ENCODE measurements at regions not wholly inside any gene's neighbourhood (a gene's known extent, or its start where the extent isn't known, plus 50 kb on each side); places are given as distances from the start of the nearest gene placed in this dataset.

GRCh38 chr2:215687149-215688031 lies 251.5 kb upstream of the FN1 start:
- no peak for TF ChIP-seq CTCF (IDR thresholded peaks at IDR 0.05; ENCODE audit: partially characterized antibody, unreplicated experiment)
- Mint-ChIP-seq H3K27me3 (ENCODE audit: unreplicated experiment) (no peaks in the 10 kb centered on the region), H3K27ac (ENCODE audit: unreplicated experiment) (no peak overlapping the region), H3K36me3 (ENCODE audit: unreplicated experiment) (no peaks in the 10 kb centered on the region), H3K9me3 (ENCODE audit: unreplicated experiment) (no peaks in the 10 kb centered on the region), H3K4me1 (ENCODE audit: low read depth, unreplicated experiment) (no peaks in the 10 kb centered on the region), H3K4me3 (ENCODE audit: unreplicated experiment) (no peak overlapping the region)
- DNase-seq: no peak

- H3K27me3 Mint-ChIP-seq (ENCODE audit: unreplicated experiment): no peaks in the 10 kb centered on the region
- no peak overlapping the region for H3K27ac Mint-ChIP-seq (ENCODE audit: unreplicated experiment)
- no peaks in the 10 kb centered on the region for H3K36me3 Mint-ChIP-seq (ENCODE audit: unreplicated experiment)
- no peaks in the 10 kb centered on the region for H3K9me3 Mint-ChIP-seq (ENCODE audit: unreplicated experiment)
- H3K4me3 Mint-ChIP-seq (ENCODE audit: unreplicated experiment): no peak overlapping the region
- no peak for DNase-seq
- no peak for TF ChIP-seq CTCF (IDR thresholded peaks at IDR 0.05; ENCODE audit: partially characterized antibody, unreplicated experiment)
- no peaks in the 10 kb centered on the region for H3K4me1 Mint-ChIP-seq (ENCODE audit: low read depth, unreplicated experiment)
Measured at GRCh38 chr2:215685238-215685990, 249.5 kb upstream of the FN1 start.

- Mint-ChIP-seq H3K36me3 (ENCODE audit: unreplicated experiment) (no peaks in the 10 kb centered on the region), H3K27ac (ENCODE audit: unreplicated experiment) (no peak overlapping the region)
- DNase-seq: no peak
Measured at GRCh38 chr2:215684448-215685237, 248.8 kb upstream of the FN1 start.

DNA sequence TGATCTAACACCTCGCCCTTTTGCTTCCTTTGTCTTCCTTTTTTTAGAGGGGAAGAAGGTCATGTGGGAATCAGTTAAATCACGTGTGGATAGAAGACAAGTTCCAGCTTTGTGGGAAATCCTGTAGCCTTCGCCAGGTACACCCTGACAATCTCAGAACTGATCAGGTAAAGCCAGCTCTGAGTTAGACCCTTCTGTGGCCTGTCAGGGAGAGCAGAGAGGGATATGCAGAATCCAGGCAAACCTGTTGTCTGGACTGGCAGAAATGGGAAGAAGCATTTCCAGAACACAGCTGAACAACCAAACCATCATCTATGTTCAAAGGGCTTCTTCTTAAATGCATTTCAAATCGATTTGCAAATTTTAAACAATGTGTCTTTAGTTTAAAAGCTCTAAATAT lies 247.4 kb upstream of the FN1 start:
- no peaks in the 10 kb centered on the region for H3K4me1 Mint-ChIP-seq (ENCODE audit: low read depth, unreplicated experiment)
- H3K9me3 Mint-ChIP-seq (ENCODE audit: unreplicated experiment): no peaks in the 10 kb centered on the region
- no peak for DNase-seq
- H3K27me3 Mint-ChIP-seq (ENCODE audit: unreplicated experiment): no peaks in the 10 kb centered on the region
- TF ChIP-seq CTCF (IDR thresholded peaks at IDR 0.05; ENCODE audit: partially characterized antibody, unreplicated experiment): no peak
- no peaks in the 10 kb centered on the region for H3K36me3 Mint-ChIP-seq (ENCODE audit: unreplicated experiment)
- no peak overlapping the region for H3K27ac Mint-ChIP-seq (ENCODE audit: unreplicated experiment)
- H3K4me3 Mint-ChIP-seq (ENCODE audit: unreplicated experiment): no peak overlapping the region

More at GRCh38 chr2:215684448-215685237, 248.8 kb upstream of the FN1 start:
- Mint-ChIP-seq H3K27me3 (ENCODE audit: unreplicated experiment) (no peaks in the 10 kb centered on the region), H3K4me3 (ENCODE audit: unreplicated experiment) (no peak overlapping the region), H3K4me1 (ENCODE audit: low read depth, unreplicated experiment) (no peaks in the 10 kb centered on the region), H3K9me3 (ENCODE audit: unreplicated experiment) (no peaks in the 10 kb centered on the region)
- TF ChIP-seq CTCF (IDR thresholded peaks at IDR 0.05; ENCODE audit: partially characterized antibody, unreplicated experiment): no peak
